ENCODE measurements at regions not wholly inside any gene's neighbourhood (a gene's known extent, or its start where the extent isn't known, plus 50 kb on each side); places are given as distances from the start of the nearest gene placed in this dataset.

- no peak for DNase-seq (ENCODE audit: low spot score)
- in situ Hi-C loops (cut with MboI; ENCODE audit: low sequenced_read_pairs, unreplicated experiment) = no loop called here
- no peak for TF ChIP-seq CTCF (IDR thresholded peaks at IDR 0.05; ENCODE audit: borderline replicate concordance, control extremely low read depth, extremely low read depth, insufficient read depth, missing control alignments)
Measured at GRCh38 chr6:25057111-25057905, 121.5 kb upstream of the RIPOR2 start.

GRCh38 chr6:25058441-25058840 lies 122.7 kb upstream of the RIPOR2 start:
- DNase-seq (ENCODE audit: low spot score) = no peak
- in situ Hi-C loops (cut with MboI; ENCODE audit: low sequenced_read_pairs, unreplicated experiment) = no loop called here
- no peak for TF ChIP-seq CTCF (IDR thresholded peaks at IDR 0.05; ENCODE audit: borderline replicate concordance, control extremely low read depth, extremely low read depth, insufficient read depth, missing control alignments)

- in situ Hi-C loops (cut with MboI; ENCODE audit: low sequenced_read_pairs, unreplicated experiment) = no loop called here
- no peak for TF ChIP-seq CTCF (IDR thresholded peaks at IDR 0.05; ENCODE audit: borderline replicate concordance, control extremely low read depth, extremely low read depth, insufficient read depth, missing control alignments)
- no peak for DNase-seq (ENCODE audit: low spot score)
Measured at GRCh38 chr6:25058941-25059340, 123.2 kb upstream of the RIPOR2 start.

GRCh38 chr6:25060522-25060921 lies 124.8 kb upstream of the RIPOR2 start:
- in situ Hi-C loops (cut with MboI; ENCODE audit: low sequenced_read_pairs, unreplicated experiment) = no loop called here
- DNase-seq (ENCODE audit: low spot score) = no peak

GRCh38 chr6:25061289-25061936 lies 125.7 kb upstream of the RIPOR2 start:
- no peak for TF ChIP-seq CTCF (IDR thresholded peaks at IDR 0.05; ENCODE audit: borderline replicate concordance, control extremely low read depth, extremely low read depth, insufficient read depth, missing control alignments)
- DNase-seq (ENCODE audit: low spot score) = no peak
- in situ Hi-C loops (cut with MboI; ENCODE audit: low sequenced_read_pairs, unreplicated experiment) = no loop called here

More at GRCh38 chr6:25060522-25060921, 124.8 kb upstream of the RIPOR2 start:
- no peak for TF ChIP-seq CTCF (IDR thresholded peaks at IDR 0.05; ENCODE audit: borderline replicate concordance, control extremely low read depth, extremely low read depth, insufficient read depth, missing control alignments)

- in situ Hi-C loops (cut with MboI; ENCODE audit: low sequenced_read_pairs, unreplicated experiment) = no loop called here
- no peak for TF ChIP-seq CTCF (IDR thresholded peaks at IDR 0.05; ENCODE audit: borderline replicate concordance, control extremely low read depth, extremely low read depth, insufficient read depth, missing control alignments)
- no peak for DNase-seq (ENCODE audit: low spot score)
Measured at GRCh38 chr6:25062070-25062811, 126.5 kb upstream of the RIPOR2 start.
